SK-N-SH (cell line): ENCODE measurements at regions not wholly inside any gene's neighbourhood (a gene's known extent, or its start where the extent isn't known, plus 50 kb on each side); places are given as distances from the start of the nearest gene placed in this dataset.

Experiments used
- CTCF ChIA-PET: fragments of 300-600, 350-600 bp; formaldehyde crosslinking; extraction: SDS; loops from one replicate; lab custom pipeline; 2021; lab: Yijun Ruan, JAX
- POLR2A ChIA-PET: fragments of 350-600 bp; sonication (Branson Sonifier 250); formaldehyde crosslinking; extraction: SDS; loops from one replicate; lab custom pipeline; 2020; ENCODE audit warnings: antibody characterized with exemption, inconsistent platforms; lab: Yijun Ruan, JAX
- DNase-seq: peaks from one replicate; pipeline ENCODE4 v3.0.0; 2012
- H2AFZ ChIP-seq: fragments of 200-600 bp; sonication (generic); 2 replicates; pipeline ENCODE4 v1.8.1; 2016; ENCODE audit warnings: antibody characterized with exemption, mild to moderate bottlenecking, low read depth
- H3F3A ChIP-seq: fragments of 200-600 bp; sonication (generic); replicated peaks from 2 replicates; pipeline ENCODE3; 2016; ENCODE audit warnings: antibody characterized with exemption, mild to moderate bottlenecking; ENCODE audit not compliant: insufficient read depth
- H3K27ac ChIP-seq, 2 experiments: fragments of 200-500 bp in 1 of 2; fragments of 200-600 bp in 1 of 2; sonication (Bioruptor generic) in 1 of 2; sonication (generic), shearing (Covaris generic) in 1 of 2; 2 replicates each; pipeline versions ENCODE4 v1.5.1 to v1.6.1; 2014 to 2016; ENCODE audit warnings: low read depth in 2 of 2, inconsistent platforms in 1 of 2, low read length in 1 of 2, mild to moderate bottlenecking in 1 of 2, mixed read lengths in 1 of 2
- H3K27me3 ChIP-seq: fragments of 200-600 bp; sonication (generic), shearing (Covaris generic); 2 replicates; pipeline ENCODE4 v1.6.1; 2016; ENCODE audit warnings: mixed run types; ENCODE audit not compliant: insufficient read depth
- H3K36me3 ChIP-seq, 2 experiments: fragments of 200-500 bp in 1 of 2; fragments of 200-600 bp in 1 of 2; sonication (Bioruptor generic) in 1 of 2; sonication (generic) in 1 of 2; replicated peaks in 1 of 2; 2 replicates each; pipeline versions ENCODE3 to v1.5.1; 2014 to 2016; ENCODE audit warnings: low read length in 1 of 2, mild to moderate bottlenecking in 1 of 2; ENCODE audit not compliant: insufficient read depth in 2 of 2, control insufficient read depth in 1 of 2
- H3K4me1 ChIP-seq, 2 experiments: fragments of 200-500 bp in 1 of 2; fragments of 200-600 bp in 1 of 2; sonication (Bioruptor generic) in 1 of 2; sonication (generic), shearing (Covaris generic) in 1 of 2; 2 replicates each; pipeline versions ENCODE4 v1.5.1 to v1.6.1; 2014 to 2016; ENCODE audit warnings: low read depth in 1 of 2, low read length in 1 of 2, mixed run types in 1 of 2; ENCODE audit not compliant: insufficient read depth in 2 of 2, control insufficient read depth in 1 of 2
- H3K4me2 ChIP-seq: fragments of 200-600 bp; sonication (generic), shearing (Covaris generic); 2 replicates; pipeline ENCODE4 v1.6.1; 2017; ENCODE audit warnings: mixed run types
- H3K4me3 ChIP-seq, 2 experiments: fragments of 200-500 bp in 1 of 2; fragments of 200-600 bp in 1 of 2; sonication (Bioruptor generic) in 1 of 2; sonication (generic), shearing (Covaris generic) in 1 of 2; 2 replicates each; pipeline versions ENCODE4 v1.5.1 to v1.8.1; 2014 to 2016; ENCODE audit warnings: low read depth in 2 of 2, inconsistent platforms in 1 of 2, low read length in 1 of 2, mild to moderate bottlenecking in 1 of 2, mixed read lengths in 1 of 2, moderate library complexity in 1 of 2
- H3K79me2 ChIP-seq: fragments of 200-600 bp; sonication (generic); 2 replicates; pipeline ENCODE4 v1.8.1; 2017; ENCODE audit warnings: mild to moderate bottlenecking; ENCODE audit not compliant: insufficient read depth
- H3K9ac ChIP-seq: fragments of 200-600 bp; sonication (generic); 2 replicates; pipeline ENCODE4 v1.6.1; 2017; ENCODE audit warnings: mixed run types
- H3K9me2 ChIP-seq: fragments of 200-600 bp; sonication (generic); 2 replicates; pipeline ENCODE4 v1.6.1; 2017; ENCODE audit warnings: mixed run types
- H3K9me3 ChIP-seq: fragments of 200-600 bp; sonication (generic); 2 replicates; pipeline ENCODE4 v1.6.1; 2017; ENCODE audit warnings: mixed run types, mild to moderate bottlenecking, moderate library complexity
- H4K20me1 ChIP-seq: fragments of 200-600 bp; sonication (generic); 2 replicates; pipeline ENCODE4 v1.6.1; 2017; ENCODE audit warnings: mild to moderate bottlenecking, mixed run types; ENCODE audit not compliant: insufficient read depth
- CHD2 ChIP-seq: fragments of 150-350 bp; IDR thresholded peaks from 2 replicates; pipeline ENCODE4 v1.6.1; 2018; ENCODE audit warnings: low read length; ENCODE audit not compliant: partially characterized antibody
- ELF1 ChIP-seq: IDR thresholded peaks from 2 replicates; pipeline ENCODE4 v1.4.0; 2012
- FOSL2 ChIP-seq: IDR thresholded peaks from 2 replicates; pipeline ENCODE4 v1.4.0; 2012; ENCODE audit warnings: low read depth, mild to moderate bottlenecking, moderate library complexity, borderline replicate concordance
- FOXJ3 ChIP-seq: sonication (generic); formaldehyde crosslinking; IDR thresholded peaks from 2 replicates; pipeline ENCODE4 v1.5.1; 2020; ENCODE audit warnings: mild to moderate bottlenecking, missing genetic modification reagents
- GABPA ChIP-seq: IDR thresholded peaks from 2 replicates; pipeline ENCODE4 v1.4.0; 2012; ENCODE audit warnings: low read depth, mild to moderate bottlenecking
- GATA2 ChIP-seq: sonication (generic); formaldehyde crosslinking; IDR thresholded peaks from 2 replicates; pipeline ENCODE4 v1.5.0; 2020; ENCODE audit warnings: mild to moderate bottlenecking, missing genetic modification reagents
- MEF2A ChIP-seq: IDR thresholded peaks from 2 replicates; pipeline ENCODE4 v1.4.0; 2012; ENCODE audit warnings: low read depth, borderline replicate concordance
- NFIC ChIP-seq: IDR thresholded peaks from 2 replicates; pipeline ENCODE4 v1.4.0; 2012; ENCODE audit warnings: borderline replicate concordance
- RFX5 ChIP-seq: IDR thresholded peaks from 2 replicates; pipeline ENCODE4 v1.6.1; 2012; ENCODE audit warnings: mild to moderate bottlenecking, improper control_type of control experiment, low read length
- TAF1 ChIP-seq: IDR thresholded peaks from 2 replicates; pipeline ENCODE4 v1.6.1; 2012; ENCODE audit warnings: low read depth, mild to moderate bottlenecking, low read length, moderate library complexity, borderline replicate concordance
- TCF12 ChIP-seq: IDR thresholded peaks from 2 replicates; pipeline ENCODE4 v1.4.0; 2012
- TEAD4 ChIP-seq: IDR thresholded peaks from 2 replicates; pipeline ENCODE4 v1.4.0; 2012; ENCODE audit warnings: mild to moderate bottlenecking, borderline replicate concordance; ENCODE audit not compliant: insufficient read depth
- USF1 ChIP-seq: IDR thresholded peaks from 2 replicates; pipeline ENCODE4 v1.4.0; 2012; ENCODE audit warnings: low read depth, borderline replicate concordance
- ZBTB33 ChIP-seq: IDR thresholded peaks from 2 replicates; pipeline ENCODE4 v1.4.0; 2012; ENCODE audit warnings: low read depth, borderline replicate concordance
- WGBS: methylation state at CpG from one replicate; pipeline ENCODE4 v1.1.6; 2017; ENCODE audit warnings: low lambda C conversion rate; 5-methylcytosine and 5-hydroxymethylcytosine counted together
- TF ChIP-seq, protein P1 (sequence below): fragments of 200-600 bp; sonication (generic); IDR thresholded peaks from 2 replicates; pipeline ENCODE4 v1.6.1; 2017; ENCODE audit warnings: antibody characterized with exemption, mild to moderate bottlenecking, moderate library complexity
- TF ChIP-seq, protein P2 (sequence below): fragments of 150-350 bp; IDR thresholded peaks from 2 replicates; pipeline ENCODE4 v1.6.1; 2017; ENCODE audit warnings: antibody characterized with exemption, low read length, low read depth, borderline replicate concordance

DNA sequence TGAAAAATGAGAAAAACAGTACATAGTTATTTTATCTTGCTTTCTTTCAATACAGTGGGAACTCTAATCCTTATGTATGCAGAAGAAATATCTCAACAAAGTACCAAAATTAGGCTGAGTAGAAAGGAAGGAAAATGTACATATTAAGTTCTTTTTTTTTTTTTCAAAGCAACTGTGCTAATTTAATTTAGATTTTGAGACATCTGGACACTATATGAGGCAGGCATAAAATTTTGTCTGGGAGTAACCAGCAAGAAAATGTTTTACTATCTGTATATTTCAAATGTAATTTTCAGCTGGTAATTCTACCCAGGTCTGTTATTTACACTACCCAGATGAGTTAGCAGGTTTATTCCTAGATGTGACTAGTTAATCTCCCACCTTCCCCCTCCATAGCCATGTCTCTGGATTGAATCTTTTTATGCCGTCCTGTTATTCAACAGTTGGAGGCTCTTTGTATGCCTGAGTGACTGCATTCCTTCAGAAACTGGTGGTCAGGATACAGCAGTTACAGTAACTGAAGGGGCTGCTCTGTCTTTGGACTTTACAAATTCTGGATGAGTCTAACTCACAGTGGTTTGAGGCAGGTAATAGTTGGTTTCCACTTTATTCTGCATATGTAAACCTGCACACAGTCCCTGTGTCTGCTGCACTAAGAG is 633.6 kb downstream of the PCDH18 start (continued):
- no peak for TF ChIP-seq GATA2 (CRISPR knock-in tag)

DNA sequence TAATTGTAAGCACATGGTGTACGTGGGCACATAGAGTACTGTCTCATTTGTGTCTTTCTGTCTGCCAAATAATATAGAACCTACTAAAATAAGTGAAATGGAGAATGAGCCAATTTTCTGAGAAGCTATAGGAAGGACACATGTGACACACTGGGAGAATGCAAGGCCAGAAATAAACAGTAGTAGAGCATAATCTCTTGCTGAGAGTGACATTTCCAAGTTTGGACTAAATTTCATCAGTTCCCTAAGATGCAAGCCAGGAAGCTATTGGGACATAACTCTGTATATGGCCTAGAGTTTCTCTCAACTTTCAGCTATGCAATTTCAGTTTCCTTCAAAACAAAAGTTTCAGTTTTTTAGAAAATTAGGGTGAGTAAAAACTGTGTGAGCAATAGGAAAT is 638.7 kb downstream of the PCDH18 start:
- Histone ChIP-seq H4K20me1 (no peaks in the 10 kb centered on the region), H2AFZ (no peak overlapping the region), H3K4me2 (no peak overlapping the region), H3K9me3 (no peaks in the 10 kb centered on the region), H3K9ac (no peak overlapping the region), H3K9me2 (no peaks in the 10 kb centered on the region), H3F3A (no peaks in the 10 kb centered on the region), H3K27ac (no peak overlapping the region), H3K27me3 (no peaks in the 10 kb centered on the region), H3K4me1 (no peaks in the 10 kb centered on the region; a peak in 1 of 4 replicates), H3K79me2 (no peaks in the 10 kb centered on the region), H3K36me3 (no peaks in the 10 kb centered on the region), H3K4me3 (no peak overlapping the region)
- 8% methylated on average over 1 of the region's 1 CpG for WGBS
- TF ChIP-seq ELF1 (no peak), ZBTB33 (no peak), TAF1 (no peak), NFIC (no peak), GABPA (no peak), CHD2 (no peak), USF1 (no peak), MEF2A (no peak), TCF12 (no peak)
- TF ChIP-seq, protein P1, sequence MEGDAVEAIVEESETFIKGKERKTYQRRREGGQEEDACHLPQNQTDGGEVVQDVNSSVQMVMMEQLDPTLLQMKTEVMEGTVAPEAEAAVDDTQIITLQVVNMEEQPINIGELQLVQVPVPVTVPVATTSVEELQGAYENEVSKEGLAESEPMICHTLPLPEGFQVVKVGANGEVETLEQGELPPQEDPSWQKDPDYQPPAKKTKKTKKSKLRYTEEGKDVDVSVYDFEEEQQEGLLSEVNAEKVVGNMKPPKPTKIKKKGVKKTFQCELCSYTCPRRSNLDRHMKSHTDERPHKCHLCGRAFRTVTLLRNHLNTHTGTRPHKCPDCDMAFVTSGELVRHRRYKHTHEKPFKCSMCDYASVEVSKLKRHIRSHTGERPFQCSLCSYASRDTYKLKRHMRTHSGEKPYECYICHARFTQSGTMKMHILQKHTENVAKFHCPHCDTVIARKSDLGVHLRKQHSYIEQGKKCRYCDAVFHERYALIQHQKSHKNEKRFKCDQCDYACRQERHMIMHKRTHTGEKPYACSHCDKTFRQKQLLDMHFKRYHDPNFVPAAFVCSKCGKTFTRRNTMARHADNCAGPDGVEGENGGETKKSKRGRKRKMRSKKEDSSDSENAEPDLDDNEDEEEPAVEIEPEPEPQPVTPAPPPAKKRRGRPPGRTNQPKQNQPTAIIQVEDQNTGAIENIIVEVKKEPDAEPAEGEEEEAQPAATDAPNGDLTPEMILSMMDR: no peak
- CTCF ChIA-PET: interaction anchor here (0.6 to 1.5 kb wide), 2 partner anchors 29 to 126 kb away, joined by 3 to 7 read pairs; no protein-coding TSS in a partner anchor
- POLR2A ChIA-PET: no interaction called here
- DNase-seq: no peak

DNA sequence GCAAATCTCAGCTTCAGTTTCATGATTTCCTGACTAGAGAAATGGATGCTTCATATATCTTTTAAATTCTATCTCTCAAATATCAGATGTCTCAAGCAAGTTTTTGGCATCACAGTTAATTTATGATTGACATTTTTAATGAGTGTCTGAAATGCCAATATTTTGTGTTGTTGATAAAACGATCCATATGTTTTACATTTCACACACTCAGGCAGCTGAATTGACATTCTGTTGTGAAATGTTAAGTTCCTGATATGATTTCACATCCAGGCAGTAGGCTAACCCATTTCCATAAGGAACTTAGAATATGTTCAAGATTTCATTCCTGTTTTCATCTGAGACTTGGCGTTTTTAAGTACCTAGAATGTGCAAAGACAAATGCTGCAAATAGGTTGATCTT is 650.6 kb downstream of the PCDH18 start:
- Histone ChIP-seq H3K4me3 (no peak overlapping the region), H3K4me1 (no peaks in the 10 kb centered on the region), H4K20me1 (no peaks in the 10 kb centered on the region), H3K9me3 (no peaks in the 10 kb centered on the region; the same call in 1 of the 2 replicates), H3K9me2 (no peaks in the 10 kb centered on the region), H3K4me2 (no peak overlapping the region), H3K27ac (no peak overlapping the region), H3F3A (no peaks in the 10 kb centered on the region), H3K36me3 (no peaks in the 10 kb centered on the region), H3K79me2 (no peaks in the 10 kb centered on the region), H3K27me3 (no peaks in the 10 kb centered on the region), H3K9ac (no peak overlapping the region), H2AFZ (no peak overlapping the region)
- ChIA-PET CTCF (no interaction called here), POLR2A (no interaction called here)
- 53% methylated on average over 2 of the region's 2 CpGs for WGBS
- DNase-seq: no peak
- TF ChIP-seq USF1 (no peak), FOXJ3 (no peak), NFIC (no peak), RFX5 (no peak), TEAD4 (no peak), FOSL2 (no peak), TAF1 (no peak)
- TF ChIP-seq, protein P2, sequence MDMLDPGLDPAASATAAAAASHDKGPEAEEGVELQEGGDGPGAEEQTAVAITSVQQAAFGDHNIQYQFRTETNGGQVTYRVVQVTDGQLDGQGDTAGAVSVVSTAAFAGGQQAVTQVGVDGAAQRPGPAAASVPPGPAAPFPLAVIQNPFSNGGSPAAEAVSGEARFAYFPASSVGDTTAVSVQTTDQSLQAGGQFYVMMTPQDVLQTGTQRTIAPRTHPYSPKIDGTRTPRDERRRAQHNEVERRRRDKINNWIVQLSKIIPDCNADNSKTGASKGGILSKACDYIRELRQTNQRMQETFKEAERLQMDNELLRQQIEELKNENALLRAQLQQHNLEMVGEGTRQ: no peak
